Fibroblast of lung (primary cell): ENCODE measurements at regions not wholly inside any gene's neighbourhood (a gene's known extent, or its start where the extent isn't known, plus 50 kb on each side); places are given as distances from the start of the nearest gene placed in this dataset.
"Not testable (repeated sequence)": the region's sequence is repeated elsewhere in the genome, so short reads cannot be mapped to it uniquely, and the experiment has no call there.

Experiments
- DNase-seq, 2 donors: peaks; one replicate each; pipeline versions ENCODE4 v3.0.0 to v3.0.0-alpha.2; 2010; ENCODE audit warnings: low read depth in 2 of 2
- H2AFZ ChIP-seq: 2 replicates; pipeline ENCODE4 v1.5.1; 2012; ENCODE audit warnings: low read length, control low read depth, inconsistent platforms
- H3K27ac ChIP-seq: 2 replicates; pipeline ENCODE4 v1.5.1; 2011; ENCODE audit warnings: low read length, control low read depth; ENCODE audit not compliant: insufficient read depth
- H3K27me3 ChIP-seq: 2 replicates; pipeline ENCODE4 v1.5.1; 2011; ENCODE audit warnings: mild to moderate bottlenecking, low read length; ENCODE audit not compliant: control insufficient read depth, insufficient read depth
- H3K36me3 ChIP-seq: 2 replicates; pipeline ENCODE4 v1.5.1; 2011; ENCODE audit warnings: low read length; ENCODE audit not compliant: control insufficient read depth, insufficient read depth
- H3K4me1 ChIP-seq: 2 replicates; pipeline ENCODE4 v1.5.1; 2011; ENCODE audit warnings: low read length; ENCODE audit not compliant: control insufficient read depth, insufficient read depth; ENCODE audit errors: extremely low read depth
- H3K4me2 ChIP-seq: 2 replicates; pipeline ENCODE4 v1.5.1; 2011; ENCODE audit warnings: low read length, control low read depth; ENCODE audit not compliant: insufficient read depth; ENCODE audit errors: extremely low read depth
- H3K4me3 ChIP-seq, 4 experiments: fragments of 200-600 bp in 1 of 4; sonication (generic) in 1 of 4; replicated peaks in 1 of 4; 2 replicates each; pipeline ENCODE4 v1.5.1; 2011 to 2016; ENCODE audit warnings: low read length in 4 of 4, low read depth in 3 of 4, mild to moderate bottlenecking in 3 of 4, control low read depth in 2 of 4, inconsistent platforms in 1 of 4, mixed read lengths in 1 of 4; ENCODE audit not compliant: insufficient read depth in 1 of 4; ENCODE audit errors: control extremely low read depth in 1 of 4
- H3K79me2 ChIP-seq: 2 replicates; pipeline ENCODE4 v1.5.1; 2012; ENCODE audit warnings: mild to moderate bottlenecking, low read length, inconsistent platforms; ENCODE audit not compliant: control insufficient read depth, insufficient read depth
- H3K9ac ChIP-seq: 2 replicates; pipeline ENCODE4 v1.5.1; 2011; ENCODE audit warnings: mild to moderate bottlenecking, low read length, control low read depth; ENCODE audit not compliant: insufficient read depth
- H3K9me3 ChIP-seq: 2 replicates; pipeline ENCODE4 v1.5.1; 2012; ENCODE audit warnings: low read depth, low read length; ENCODE audit not compliant: control insufficient read depth, insufficient read depth
- H4K20me1 ChIP-seq: 2 replicates; pipeline ENCODE4 v1.5.1; 2011; ENCODE audit warnings: low read length; ENCODE audit not compliant: control insufficient read depth, insufficient read depth; ENCODE audit errors: extremely low read depth
- EZH2 ChIP-seq: IDR thresholded peaks from 2 replicates; pipeline ENCODE4 v1.5.1; 2012; ENCODE audit warnings: low read length, control low read depth, mild to moderate bottlenecking; ENCODE audit errors: missing control alignments
- TF ChIP-seq, protein P1 (sequence below), 2 donors: IDR thresholded peaks in 1 of 2; conservative IDR thresholded peaks in 1 of 2; 1 replicate in 1 of 2; 2 replicates in 1 of 2; pipeline ENCODE4 v1.5.1; 2011 to 2012; ENCODE audit warnings: low read length in 2 of 2, control low read depth in 1 of 2, inconsistent platforms in 1 of 2, low read depth in 1 of 2, mild to moderate bottlenecking in 1 of 2

DNA sequence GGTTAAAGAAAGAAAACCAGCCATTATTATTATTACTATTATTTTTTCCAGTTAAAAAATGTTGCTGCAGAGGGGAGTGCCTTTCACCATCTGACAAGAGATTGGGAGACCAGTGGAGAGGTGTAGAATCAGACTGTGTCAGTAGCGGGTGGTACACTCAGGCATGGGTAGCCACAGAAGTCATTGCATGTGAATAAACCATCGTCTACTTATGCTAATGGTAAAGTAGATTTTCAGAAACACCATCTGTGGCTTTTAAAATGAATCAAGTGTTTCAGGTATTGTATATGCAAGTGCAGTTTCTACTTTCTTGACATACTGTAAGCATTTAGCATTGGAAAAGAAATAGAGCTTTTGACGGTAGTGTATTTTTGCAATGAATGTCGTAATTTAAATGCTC is 131.5 kb upstream of the SP8 start:
- no peaks in the 10 kb centered on the region for H3K79me2 ChIP-seq
- H3K27ac ChIP-seq = no peak overlapping the region
- H2AFZ ChIP-seq = no peak overlapping the region
- H3K4me1 ChIP-seq = no peaks in the 10 kb centered on the region
- TF ChIP-seq, protein P1, sequence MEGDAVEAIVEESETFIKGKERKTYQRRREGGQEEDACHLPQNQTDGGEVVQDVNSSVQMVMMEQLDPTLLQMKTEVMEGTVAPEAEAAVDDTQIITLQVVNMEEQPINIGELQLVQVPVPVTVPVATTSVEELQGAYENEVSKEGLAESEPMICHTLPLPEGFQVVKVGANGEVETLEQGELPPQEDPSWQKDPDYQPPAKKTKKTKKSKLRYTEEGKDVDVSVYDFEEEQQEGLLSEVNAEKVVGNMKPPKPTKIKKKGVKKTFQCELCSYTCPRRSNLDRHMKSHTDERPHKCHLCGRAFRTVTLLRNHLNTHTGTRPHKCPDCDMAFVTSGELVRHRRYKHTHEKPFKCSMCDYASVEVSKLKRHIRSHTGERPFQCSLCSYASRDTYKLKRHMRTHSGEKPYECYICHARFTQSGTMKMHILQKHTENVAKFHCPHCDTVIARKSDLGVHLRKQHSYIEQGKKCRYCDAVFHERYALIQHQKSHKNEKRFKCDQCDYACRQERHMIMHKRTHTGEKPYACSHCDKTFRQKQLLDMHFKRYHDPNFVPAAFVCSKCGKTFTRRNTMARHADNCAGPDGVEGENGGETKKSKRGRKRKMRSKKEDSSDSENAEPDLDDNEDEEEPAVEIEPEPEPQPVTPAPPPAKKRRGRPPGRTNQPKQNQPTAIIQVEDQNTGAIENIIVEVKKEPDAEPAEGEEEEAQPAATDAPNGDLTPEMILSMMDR (conservative IDR thresholded peaks at IDR 0.05 in 1 of 2, IDR thresholded peaks at IDR 0.05 in 1 of 2; ENCODE audit: low read depth in 1 of 2, low read length in 2 of 2) = no peak
- TF ChIP-seq EZH2 = no peak
- no peak for DNase-seq
- H4K20me1 ChIP-seq = no peaks in the 10 kb centered on the region
- H3K9me3 ChIP-seq = no peaks in the 10 kb centered on the region
- H3K9ac ChIP-seq = no peak overlapping the region
- H3K36me3 ChIP-seq = no peaks in the 10 kb centered on the region
- H3K4me3 ChIP-seq = no peak overlapping the region
- H3K27me3 ChIP-seq = no peaks in the 10 kb centered on the region
- H3K4me2 ChIP-seq = no peak overlapping the region

DNA sequence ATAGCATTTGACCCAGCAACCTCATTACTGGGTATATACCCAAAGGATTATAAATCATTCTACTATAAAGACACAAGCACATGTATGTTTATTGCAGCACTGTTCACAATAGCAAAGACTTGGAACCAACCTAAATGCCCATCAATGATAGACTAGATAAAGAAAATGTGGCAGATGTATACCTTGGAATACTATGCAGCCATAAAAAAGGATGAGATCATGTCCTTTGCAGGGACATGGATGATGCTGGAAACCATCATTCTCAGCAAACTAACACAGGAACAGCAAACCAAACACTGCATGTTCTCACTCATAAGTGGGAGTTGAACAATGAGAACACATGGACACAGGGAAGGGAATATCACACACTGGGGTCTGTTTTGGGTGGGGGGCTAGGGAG is 140.5 kb upstream of the SP8 start:
- H3K9ac ChIP-seq, H3K4me1 ChIP-seq, H2AFZ ChIP-seq, H4K20me1 ChIP-seq, H3K9me3 ChIP-seq, H3K27ac ChIP-seq, H3K4me2 ChIP-seq, H3K36me3 ChIP-seq, H3K4me3 ChIP-seq, H3K79me2 ChIP-seq, H3K27me3 ChIP-seq, DNase-seq: not testable (repeated sequence)

DNA sequence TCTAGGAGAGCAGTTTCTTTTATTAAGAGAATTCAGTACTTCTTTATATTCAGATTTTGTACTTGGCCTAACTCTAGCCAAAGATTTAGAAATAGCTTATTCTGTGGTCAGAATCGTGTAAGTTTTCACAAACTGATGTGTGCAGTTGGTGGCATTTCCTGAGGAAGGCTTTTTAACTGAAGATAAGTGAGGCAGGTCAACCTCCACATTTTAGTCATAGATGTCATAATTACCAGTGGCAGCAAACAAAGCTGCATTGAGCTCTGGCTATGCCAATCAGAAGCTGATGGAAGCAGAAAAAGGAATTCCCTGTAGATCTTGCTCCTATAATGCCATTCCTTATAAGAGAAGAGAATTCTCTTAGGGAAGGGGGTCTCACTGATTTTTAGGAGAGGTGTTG is 141.3 kb upstream of the SP8 start:
- Histone ChIP-seq H3K27me3 (no peaks in the 10 kb centered on the region), H3K79me2 (no peaks in the 10 kb centered on the region), H3K4me1 (no peaks in the 10 kb centered on the region), H3K4me3 (no peak overlapping the region), H3K36me3 (no peaks in the 10 kb centered on the region), H3K4me2 (no peak overlapping the region), H2AFZ (no peak overlapping the region), H3K9me3 (no peaks in the 10 kb centered on the region), H4K20me1 (no peaks in the 10 kb centered on the region), H3K27ac (no peak overlapping the region), H3K9ac (no peak overlapping the region)
- TF ChIP-seq, protein P1 (conservative IDR thresholded peaks at IDR 0.05 in 1 of 2, IDR thresholded peaks at IDR 0.05 in 1 of 2; ENCODE audit: low read depth in 1 of 2, low read length in 2 of 2) = no peak
- no peak for TF ChIP-seq EZH2
- DNase-seq = no peak

DNA sequence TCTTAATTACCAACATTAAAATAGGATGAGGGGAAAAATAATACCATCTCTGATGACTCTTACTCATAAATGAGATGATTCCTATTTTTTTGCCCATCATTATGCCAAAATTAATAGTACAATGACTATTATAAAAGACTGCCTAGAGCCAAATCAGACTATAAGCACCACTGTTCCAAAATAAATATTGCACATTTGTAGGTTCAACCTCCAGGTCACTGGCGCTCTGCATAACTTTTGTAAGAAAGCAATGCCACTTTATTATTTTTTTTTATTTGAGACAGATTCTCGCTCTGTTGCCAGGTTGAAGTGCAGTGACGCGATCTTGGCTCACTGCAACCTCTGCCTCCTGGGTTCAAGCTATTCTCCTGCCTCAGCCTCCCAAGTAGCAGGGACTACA is 142.5 kb upstream of the SP8 start:
- Histone ChIP-seq H3K4me3 (no peak overlapping the region), H3K79me2 (no peaks in the 10 kb centered on the region), H3K4me2 (no peak overlapping the region), H4K20me1 (no peaks in the 10 kb centered on the region), H3K4me1 (no peaks in the 10 kb centered on the region), H3K27ac (no peak overlapping the region), H3K9me3 (no peaks in the 10 kb centered on the region), H3K27me3 (no peaks in the 10 kb centered on the region), H3K9ac (no peak overlapping the region), H3K36me3 (no peaks in the 10 kb centered on the region), H2AFZ (no peak overlapping the region)
- DNase-seq = no peak
- TF ChIP-seq, protein P1 (conservative IDR thresholded peaks at IDR 0.05 in 1 of 2, IDR thresholded peaks at IDR 0.05 in 1 of 2; ENCODE audit: low read depth in 1 of 2, low read length in 2 of 2) = no peak
- no peak for TF ChIP-seq EZH2
